Liver (tissue), 8 donors: ENCODE measurements at regions not wholly inside any gene's neighbourhood (a gene's known extent, or its start where the extent isn't known, plus 50 kb on each side); places are given as distances from the start of the nearest gene placed in this dataset.

Experiments used
- DNase-seq: peaks from one replicate; pipeline ENCODE4 v3.0.0-alpha.2; 2017; ENCODE audit warnings: low spot score
- H3K27ac ChIP-seq, 2 donors: one replicate each; pipeline ENCODE4 v1.7.0; 2013; ENCODE audit warnings: inconsistent platforms in 2 of 2, low read length in 2 of 2, control low read depth in 1 of 2, low read depth in 1 of 2, mild to moderate bottlenecking in 1 of 2
- H3K27me3 ChIP-seq, 4 donors: one replicate each; pipeline versions ENCODE4 v1.6.1 to v1.7.0; 2013; ENCODE audit warnings: low read length in 3 of 4, inconsistent platforms in 1 of 4, mild to moderate bottlenecking in 1 of 4, moderate library complexity in 1 of 4; ENCODE audit not compliant: control insufficient read depth in 4 of 4, insufficient read depth in 4 of 4
- H3K36me3 ChIP-seq, 4 donors: one replicate each; pipeline versions ENCODE4 v1.6.1 to v1.7.0; 2013; ENCODE audit warnings: low read length in 3 of 4, mild to moderate bottlenecking in 3 of 4, low read depth in 1 of 4, moderate library complexity in 1 of 4; ENCODE audit not compliant: control insufficient read depth in 4 of 4, insufficient read depth in 3 of 4
- H3K4me1 ChIP-seq, 4 donors: one replicate each; pipeline versions ENCODE4 v1.6.1 to v1.7.0; 2013; ENCODE audit warnings: low read length in 3 of 4, mild to moderate bottlenecking in 3 of 4, moderate library complexity in 1 of 4; ENCODE audit not compliant: control insufficient read depth in 4 of 4, insufficient read depth in 4 of 4
- H3K4me3 ChIP-seq, 3 donors: one replicate each; pipeline versions ENCODE4 v1.6.1 to v1.7.0; 2013; ENCODE audit warnings: low read length in 3 of 3, control low read depth in 1 of 3, low read depth in 1 of 3, mild to moderate bottlenecking in 1 of 3
- H3K9ac ChIP-seq, 2 donors: one replicate each; pipeline ENCODE4 v1.7.0; 2013; ENCODE audit warnings: low read length in 2 of 2, mild to moderate bottlenecking in 2 of 2, moderate library complexity in 2 of 2, control low read depth in 1 of 2, low read depth in 1 of 2
- H3K9me3 ChIP-seq, 4 donors: one replicate each; pipeline versions ENCODE4 v1.6.1 to v1.7.0; 2013; ENCODE audit warnings: low read length in 3 of 4; ENCODE audit not compliant: control insufficient read depth in 4 of 4
- EGR1 ChIP-seq, 2 donors: IDR thresholded peaks; 2 replicates each; pipeline ENCODE4 v1.6.1; 2016 to 2018; ENCODE audit warnings: antibody characterized with exemption in 2 of 2, low read depth in 2 of 2
- FOXA2 ChIP-seq: IDR thresholded peaks from 2 replicates; pipeline ENCODE4 v1.6.1; 2016; ENCODE audit warnings: antibody characterized with exemption
- GABPA ChIP-seq, 2 donors: IDR thresholded peaks in 1 of 2; conservative IDR thresholded peaks in 1 of 2; 2 replicates each; pipeline ENCODE4 v1.6.1; 2016; ENCODE audit warnings: antibody characterized with exemption in 2 of 2, mild to moderate bottlenecking in 1 of 2, moderate library complexity in 1 of 2
- HNF4G ChIP-seq: IDR thresholded peaks from 2 replicates; pipeline ENCODE4 v1.6.1; 2016; ENCODE audit warnings: antibody characterized with exemption
- JUND ChIP-seq, 2 donors: IDR thresholded peaks; 2 replicates each; pipeline ENCODE4 v1.6.1; 2016; ENCODE audit warnings: antibody characterized with exemption in 2 of 2
- NR2F2 ChIP-seq: IDR thresholded peaks from 2 replicates; pipeline ENCODE4 v1.6.1; 2016; ENCODE audit warnings: antibody characterized with exemption
- RAD21 ChIP-seq, 2 donors: IDR thresholded peaks; 2 replicates each; pipeline ENCODE4 v1.6.1; 2016; ENCODE audit warnings: antibody characterized with exemption in 2 of 2, mild to moderate bottlenecking in 2 of 2
- RXRA ChIP-seq, 2 donors: IDR thresholded peaks; 2 replicates each; pipeline ENCODE4 v1.6.1; 2017 to 2018; ENCODE audit warnings: antibody characterized with exemption in 2 of 2, mild to moderate bottlenecking in 1 of 2
- SP1 ChIP-seq: IDR thresholded peaks from 2 replicates; pipeline ENCODE4 v1.6.1; 2018; ENCODE audit warnings: antibody characterized with exemption, mild to moderate bottlenecking
- TAF1 ChIP-seq: conservative IDR thresholded peaks from 2 replicates; pipeline ENCODE4 v1.6.1; 2016; ENCODE audit warnings: antibody characterized with exemption, mild to moderate bottlenecking
- WGBS: extraction: QIAGEN DNeasy Blood & Tissue Kit; methylation state at CpG from one replicate; pipeline ENCODE4 v1.1.7; 2013; 5-methylcytosine and 5-hydroxymethylcytosine counted together
- TF ChIP-seq, protein P1 (sequence below): fragments of 150-350 bp; IDR thresholded peaks from 2 replicates; pipeline ENCODE4 v1.5.1; 2017; ENCODE audit warnings: improper control_type of control experiment, low read depth, low read length; ENCODE audit not compliant: missing input control
- TF ChIP-seq, protein P2 (sequence below): IDR thresholded peaks from 2 replicates; pipeline ENCODE4 v1.6.1; 2016; ENCODE audit warnings: antibody characterized with exemption
- TF ChIP-seq, protein P3 (sequence below): IDR thresholded peaks from 2 replicates; pipeline ENCODE4 v1.6.1; 2016; ENCODE audit warnings: antibody characterized with exemption, mild to moderate bottlenecking
- TF ChIP-seq, protein P4 (sequence below): IDR thresholded peaks from 2 replicates; pipeline ENCODE4 v1.6.1; 2016; ENCODE audit warnings: antibody characterized with exemption
- TF ChIP-seq, protein P5 (sequence below): IDR thresholded peaks from 2 replicates; pipeline ENCODE4 v1.6.1; 2016; ENCODE audit warnings: antibody characterized with exemption
- donor health status: healthy.
- donor health status: healthy.
- donor health status: healthy.
- donor health status: healthy.
- donor health status: healthy.

DNA sequence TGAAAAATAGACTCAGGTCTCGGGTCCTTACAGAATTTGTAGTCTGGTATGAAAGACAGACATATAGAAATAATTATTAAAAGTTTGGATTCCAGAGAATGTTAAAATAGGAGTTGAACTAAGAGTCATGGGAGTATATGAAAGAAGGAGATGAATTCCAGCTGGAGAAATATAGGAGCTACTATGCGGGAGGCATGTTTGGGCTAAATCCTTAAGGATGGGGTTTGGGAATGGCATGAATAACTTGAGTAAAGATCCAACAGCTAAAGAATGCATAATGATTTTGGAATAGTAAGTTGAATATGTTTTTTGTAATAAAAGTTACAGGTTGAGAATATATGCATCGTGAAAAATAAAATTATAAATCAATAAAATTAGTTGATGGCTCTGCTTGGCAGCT is 129.4 kb upstream of the SLC5A12 start:
- 88% methylated on average over 3 of the region's 3 CpGs for WGBS
- Histone ChIP-seq H3K4me1 (no peaks in the 10 kb centered on the region), H3K9me3 (no peaks in the 10 kb centered on the region), H3K9ac (no peak overlapping the region), H3K4me3 (no peak overlapping the region), H3K36me3 (no peaks in the 10 kb centered on the region), H3K27ac (no peak overlapping the region), H3K27me3 (no peaks in the 10 kb centered on the region)
- TF ChIP-seq RAD21 (IDR thresholded peaks at IDR 0.05) (no peak), JUND (IDR thresholded peaks at IDR 0.05) (no peak), TAF1 (no peak), FOXA2 (no peak), SP1 (no peak), EGR1 (IDR thresholded peaks at IDR 0.05; ENCODE audit: low read depth in 2 of 2) (no peak), NR2F2 (no peak), GABPA (IDR thresholded peaks at IDR 0.05 in 1 of 2, conservative IDR thresholded peaks at IDR 0.05 in 1 of 2) (no peak)
- TF ChIP-seq, protein P1, sequence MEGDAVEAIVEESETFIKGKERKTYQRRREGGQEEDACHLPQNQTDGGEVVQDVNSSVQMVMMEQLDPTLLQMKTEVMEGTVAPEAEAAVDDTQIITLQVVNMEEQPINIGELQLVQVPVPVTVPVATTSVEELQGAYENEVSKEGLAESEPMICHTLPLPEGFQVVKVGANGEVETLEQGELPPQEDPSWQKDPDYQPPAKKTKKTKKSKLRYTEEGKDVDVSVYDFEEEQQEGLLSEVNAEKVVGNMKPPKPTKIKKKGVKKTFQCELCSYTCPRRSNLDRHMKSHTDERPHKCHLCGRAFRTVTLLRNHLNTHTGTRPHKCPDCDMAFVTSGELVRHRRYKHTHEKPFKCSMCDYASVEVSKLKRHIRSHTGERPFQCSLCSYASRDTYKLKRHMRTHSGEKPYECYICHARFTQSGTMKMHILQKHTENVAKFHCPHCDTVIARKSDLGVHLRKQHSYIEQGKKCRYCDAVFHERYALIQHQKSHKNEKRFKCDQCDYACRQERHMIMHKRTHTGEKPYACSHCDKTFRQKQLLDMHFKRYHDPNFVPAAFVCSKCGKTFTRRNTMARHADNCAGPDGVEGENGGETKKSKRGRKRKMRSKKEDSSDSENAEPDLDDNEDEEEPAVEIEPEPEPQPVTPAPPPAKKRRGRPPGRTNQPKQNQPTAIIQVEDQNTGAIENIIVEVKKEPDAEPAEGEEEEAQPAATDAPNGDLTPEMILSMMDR: no peak
- TF ChIP-seq, protein P2, sequence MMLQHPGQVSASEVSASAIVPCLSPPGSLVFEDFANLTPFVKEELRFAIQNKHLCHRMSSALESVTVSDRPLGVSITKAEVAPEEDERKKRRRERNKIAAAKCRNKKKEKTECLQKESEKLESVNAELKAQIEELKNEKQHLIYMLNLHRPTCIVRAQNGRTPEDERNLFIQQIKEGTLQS: no peak
- TF ChIP-seq, protein P3, sequence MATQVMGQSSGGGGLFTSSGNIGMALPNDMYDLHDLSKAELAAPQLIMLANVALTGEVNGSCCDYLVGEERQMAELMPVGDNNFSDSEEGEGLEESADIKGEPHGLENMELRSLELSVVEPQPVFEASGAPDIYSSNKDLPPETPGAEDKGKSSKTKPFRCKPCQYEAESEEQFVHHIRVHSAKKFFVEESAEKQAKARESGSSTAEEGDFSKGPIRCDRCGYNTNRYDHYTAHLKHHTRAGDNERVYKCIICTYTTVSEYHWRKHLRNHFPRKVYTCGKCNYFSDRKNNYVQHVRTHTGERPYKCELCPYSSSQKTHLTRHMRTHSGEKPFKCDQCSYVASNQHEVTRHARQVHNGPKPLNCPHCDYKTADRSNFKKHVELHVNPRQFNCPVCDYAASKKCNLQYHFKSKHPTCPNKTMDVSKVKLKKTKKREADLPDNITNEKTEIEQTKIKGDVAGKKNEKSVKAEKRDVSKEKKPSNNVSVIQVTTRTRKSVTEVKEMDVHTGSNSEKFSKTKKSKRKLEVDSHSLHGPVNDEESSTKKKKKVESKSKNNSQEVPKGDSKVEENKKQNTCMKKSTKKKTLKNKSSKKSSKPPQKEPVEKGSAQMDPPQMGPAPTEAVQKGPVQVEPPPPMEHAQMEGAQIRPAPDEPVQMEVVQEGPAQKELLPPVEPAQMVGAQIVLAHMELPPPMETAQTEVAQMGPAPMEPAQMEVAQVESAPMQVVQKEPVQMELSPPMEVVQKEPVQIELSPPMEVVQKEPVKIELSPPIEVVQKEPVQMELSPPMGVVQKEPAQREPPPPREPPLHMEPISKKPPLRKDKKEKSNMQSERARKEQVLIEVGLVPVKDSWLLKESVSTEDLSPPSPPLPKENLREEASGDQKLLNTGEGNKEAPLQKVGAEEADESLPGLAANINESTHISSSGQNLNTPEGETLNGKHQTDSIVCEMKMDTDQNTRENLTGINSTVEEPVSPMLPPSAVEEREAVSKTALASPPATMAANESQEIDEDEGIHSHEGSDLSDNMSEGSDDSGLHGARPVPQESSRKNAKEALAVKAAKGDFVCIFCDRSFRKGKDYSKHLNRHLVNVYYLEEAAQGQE: no peak
- TF ChIP-seq, protein P4, sequence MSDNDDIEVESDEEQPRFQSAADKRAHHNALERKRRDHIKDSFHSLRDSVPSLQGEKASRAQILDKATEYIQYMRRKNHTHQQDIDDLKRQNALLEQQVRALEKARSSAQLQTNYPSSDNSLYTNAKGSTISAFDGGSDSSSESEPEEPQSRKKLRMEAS: no peak
- TF ChIP-seq, protein P5, sequence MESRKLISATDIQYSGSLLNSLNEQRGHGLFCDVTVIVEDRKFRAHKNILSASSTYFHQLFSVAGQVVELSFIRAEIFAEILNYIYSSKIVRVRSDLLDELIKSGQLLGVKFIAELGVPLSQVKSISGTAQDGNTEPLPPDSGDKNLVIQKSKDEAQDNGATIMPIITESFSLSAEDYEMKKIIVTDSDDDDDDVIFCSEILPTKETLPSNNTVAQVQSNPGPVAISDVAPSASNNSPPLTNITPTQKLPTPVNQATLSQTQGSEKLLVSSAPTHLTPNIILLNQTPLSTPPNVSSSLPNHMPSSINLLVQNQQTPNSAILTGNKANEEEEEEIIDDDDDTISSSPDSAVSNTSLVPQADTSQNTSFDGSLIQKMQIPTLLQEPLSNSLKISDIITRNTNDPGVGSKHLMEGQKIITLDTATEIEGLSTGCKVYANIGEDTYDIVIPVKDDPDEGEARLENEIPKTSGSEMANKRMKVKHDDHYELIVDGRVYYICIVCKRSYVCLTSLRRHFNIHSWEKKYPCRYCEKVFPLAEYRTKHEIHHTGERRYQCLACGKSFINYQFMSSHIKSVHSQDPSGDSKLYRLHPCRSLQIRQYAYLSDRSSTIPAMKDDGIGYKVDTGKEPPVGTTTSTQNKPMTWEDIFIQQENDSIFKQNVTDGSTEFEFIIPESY: no peak
- no peak for DNase-seq

DNA sequence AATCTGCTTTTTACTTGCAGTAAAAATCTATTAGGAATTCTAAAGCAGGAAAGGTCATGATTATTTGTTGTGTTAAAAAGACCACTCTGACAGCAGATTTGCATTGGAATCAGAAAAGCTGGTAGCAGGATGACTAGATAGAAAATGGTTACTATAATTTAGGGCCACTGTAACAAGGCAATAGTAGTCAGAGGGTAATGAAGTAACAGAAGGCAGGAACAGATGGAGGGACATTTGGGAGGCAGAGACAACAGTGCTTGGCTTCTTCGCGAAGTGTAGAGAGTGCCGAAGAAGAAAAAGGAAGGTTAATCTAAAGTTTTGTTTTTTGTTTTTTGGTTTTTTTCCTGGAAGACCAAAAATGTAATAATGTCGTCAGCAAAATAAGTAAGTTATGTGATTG is 129.8 kb upstream of the SLC5A12 start:
- no peaks in the 10 kb centered on the region for H3K9me3 ChIP-seq
- no peak overlapping the region for H3K4me3 ChIP-seq
- DNase-seq: no peak
- H3K27me3 ChIP-seq: no peaks in the 10 kb centered on the region
- no peak overlapping the region for H3K27ac ChIP-seq
- no peak overlapping the region for H3K9ac ChIP-seq
- no peaks in the 10 kb centered on the region for H3K4me1 ChIP-seq
- H3K36me3 ChIP-seq: no peaks in the 10 kb centered on the region
- WGBS: 97% methylated on average over 4 of the region's 4 CpGs
- TF ChIP-seq HNF4G: no peak
- TF ChIP-seq EGR1 (IDR thresholded peaks at IDR 0.05; ENCODE audit: low read depth in 2 of 2): no peak
- TF ChIP-seq, protein P3: no peak
- TF ChIP-seq FOXA2: no peak
- TF ChIP-seq, protein P4: no peak
- TF ChIP-seq NR2F2: no peak
- TF ChIP-seq RAD21 (IDR thresholded peaks at IDR 0.05): no peak
- TF ChIP-seq RXRA (IDR thresholded peaks at IDR 0.05): no peak
- TF ChIP-seq, protein P1: no peak
- no peak for TF ChIP-seq TAF1
